ENCODE measurements at regions not wholly inside any gene's neighbourhood (a gene's known extent, or its start where the extent isn't known, plus 50 kb on each side); places are given as distances from the start of the nearest gene placed in this dataset.

- H4K91ac ChIP-seq (ENCODE audit: insufficient read depth, low read depth, low read length) = no peak overlapping the region
- H3K4me3 ChIP-seq (ENCODE audit: insufficient read depth, low read depth, low read length) = no peak overlapping the region
- H3K23ac ChIP-seq (ENCODE audit: low read depth, low read length) = no peak overlapping the region
- H2BK5ac ChIP-seq (ENCODE audit: low read depth, low read length, poor library complexity, severe bottlenecking) = no peak overlapping the region
- no peaks in the 10 kb centered on the region for H4K20me1 ChIP-seq (ENCODE audit: insufficient read depth, low read length)
- DNase-seq (no peak), ATAC-seq (ENCODE audit: low read depth) (no peak)
- H3K79me1 ChIP-seq (ENCODE audit: low read depth in 1 of 2, low read length in 2 of 2) = no peaks in the 10 kb centered on the region
- H2AFZ ChIP-seq (replicated peaks; ENCODE audit: low read length, poor library complexity) = no peak overlapping the region
- no peak overlapping the region for H2AK9ac ChIP-seq (replicated peaks; ENCODE audit: low read depth, low read length, poor library complexity)
- no peak overlapping the region for H2BK20ac ChIP-seq (ENCODE audit: low read depth, low read length)
- H2AK5ac ChIP-seq (ENCODE audit: low read depth, low read length) = no peak overlapping the region
- POLR2A ChIA-PET (ENCODE audit: unreplicated experiment) = no interaction called here
- H3K27me3 ChIP-seq (ENCODE audit: control insufficient read depth, insufficient read depth, low read length) = no peaks in the 10 kb centered on the region
- H2BK120ac ChIP-seq (ENCODE audit: low read depth, low read length) = no peak overlapping the region
- H3K18ac ChIP-seq (ENCODE audit: low read depth, low read length) = no peak overlapping the region
- H3K56ac ChIP-seq (ENCODE audit: extremely low read depth, insufficient read depth, low read length) = no peak overlapping the region
- H3K9ac ChIP-seq (ENCODE audit: low read depth, low read length) = no peak overlapping the region
- no peak overlapping the region for H3K4ac ChIP-seq (ENCODE audit: low read depth, low read length)
- WGBS, 2 experiments (ENCODE audit: extremely low coverage in 2 of 2, insufficient read length in 1 of 2) = no CpG with 5 or more reads among the region's 6 CpGs
- H3K9me3 ChIP-seq (ENCODE audit: control insufficient read depth, insufficient read depth, low read length) = no peaks in the 10 kb centered on the region; the same call in 1 of the 2 replicates
- H4K8ac ChIP-seq (ENCODE audit: low read depth in 2 of 2, low read length in 2 of 2) = no peak overlapping the region
- H3K4me1 ChIP-seq (ENCODE audit: control insufficient read depth, insufficient read depth, low read length) = no peaks in the 10 kb centered on the region
- H3K4me2 ChIP-seq (ENCODE audit: low read depth, low read length) = no peak overlapping the region
- no peak overlapping the region for H3K14ac ChIP-seq (replicated peaks; ENCODE audit: low read depth, low read length)
- in situ Hi-C loops (cut with MboI; ENCODE audit: low sequenced_read_pairs) = no loop called here
- H3K36me3 ChIP-seq (ENCODE audit: control insufficient read depth, insufficient read depth, low read length) = no peaks in the 10 kb centered on the region
- no peaks in the 10 kb centered on the region for H3K9me1 ChIP-seq (ENCODE audit: insufficient read depth, low read length)
- intact Hi-C loops (cut with micrococcal nuclease) = no loop called here
- no peak for TF ChIP-seq RAD21 (IDR thresholded peaks at IDR 0.05; ENCODE audit: low read length)
- no peak for TF ChIP-seq FOS (IDR thresholded peaks at IDR 0.05; ENCODE audit: low read depth, low read length)
- no peak for TF ChIP-seq POLR2A (IDR thresholded peaks at IDR 0.05; ENCODE audit: low read depth, low read length)
- no peak for TF ChIP-seq CTCF (conservative IDR thresholded peaks at IDR 0.05; ENCODE audit: low read depth, low read length)
- TF ChIP-seq BHLHE40 (IDR thresholded peaks at IDR 0.05; ENCODE audit: low read depth, low read length) = no peak
- no peak for TF ChIP-seq MAZ (IDR thresholded peaks at IDR 0.05; ENCODE audit: borderline replicate concordance, low read depth, low read length)
- no peak for TF ChIP-seq SMC3 (IDR thresholded peaks at IDR 0.05; ENCODE audit: low read depth, low read length)
- H2BK15ac ChIP-seq (ENCODE audit: low read depth, low read length) = no peak overlapping the region
- CTCF ChIA-PET = no interaction called here
- H3K27ac ChIP-seq (ENCODE audit: insufficient read depth, low read length) = no peak overlapping the region
- no peak overlapping the region for H4K5ac ChIP-seq (ENCODE audit: low read depth, low read length)
- dilution Hi-C loops (cut with HindIII; ENCODE audit: low sequenced_read_pairs, unreplicated experiment) = no loop called here
- no TSS peak for BruUV-seq (replicated peaks)
Measured at GRCh38 chr2:164186591-164186990, 434.7 kb downstream of the GRB14 start.

Data from IMR-90 (cell line).